Lower leg skin (tissue), 3 donors: ENCODE measurements at regions not wholly inside any gene's neighbourhood (a gene's known extent, or its start where the extent isn't known, plus 50 kb on each side); places are given as distances from the start of the nearest gene placed in this dataset.

Experiments used
- CTCF ChIP-seq, 3 donors: fragments of 450-650 bp; IDR thresholded peaks; one replicate each; pipeline ENCODE4 v1.5.1; 2016; ENCODE audit warnings: antibody characterized with exemption in 3 of 3, mild to moderate bottlenecking in 3 of 3, moderate library complexity in 2 of 3
- POLR2A ChIP-seq, 2 donors: fragments of 450-650 bp; IDR thresholded peaks; one replicate each; pipeline ENCODE4 v1.6.1; 2016 to 2017; ENCODE audit warnings: antibody characterized with exemption in 2 of 2, mild to moderate bottlenecking in 1 of 2, moderate library complexity in 1 of 2

DNA sequence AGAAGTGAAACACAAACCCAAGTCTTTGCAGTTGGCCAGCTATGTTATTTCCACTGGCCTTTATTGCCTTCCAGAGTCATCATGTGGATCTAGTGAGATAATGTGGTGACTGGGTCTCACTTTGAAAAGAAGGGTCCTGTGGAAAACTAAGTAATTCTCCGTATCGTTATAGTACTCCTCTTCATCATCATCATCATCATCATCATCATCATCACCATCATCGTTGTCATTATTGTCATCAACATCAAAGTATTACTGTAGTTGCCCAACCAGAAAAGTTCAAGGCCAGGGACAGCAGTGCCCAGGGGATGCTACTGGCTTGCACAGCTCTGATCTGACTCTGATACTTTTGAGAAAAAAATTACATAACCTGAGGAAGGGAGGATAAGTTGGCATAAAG is 295.6 kb upstream of the F9 start:
- TF ChIP-seq CTCF (IDR thresholded peaks at IDR 0.05) (no peak), POLR2A (IDR thresholded peaks at IDR 0.05) (no peak)
